A673 (cell line): ENCODE measurements at regions not wholly inside any gene's neighbourhood (a gene's known extent, or its start where the extent isn't known, plus 50 kb on each side); places are given as distances from the start of the nearest gene placed in this dataset.

Source experiments
- BruUV-seq: library from RNA; stranded (reverse); fragments of 400-500 nt; replicated peaks from 2 replicates; lab custom pipeline; 2021; lab: Mats Ljungman, UMichigan
- CTCF ChIA-PET: fragments of 300-600 bp; sonication (Branson Sonifier 250); formaldehyde crosslinking; loops from one replicate; lab custom pipeline; 2022; ENCODE audit warnings: antibody characterized with exemption; lab: Charles Lee
- POLR2A ChIA-PET: fragments of 300-600 bp; sonication (Branson Sonifier 250); formaldehyde crosslinking; loops from one replicate; lab custom pipeline; 2022; ENCODE audit warnings: antibody characterized with exemption; ENCODE audit not compliant: low non-redundant PET; lab: Charles Lee
- DNase-seq: peaks from one replicate; pipeline ENCODE4 v3.0.0-alpha.2; 2015; ENCODE audit warnings: low spot score
- H3K27ac ChIP-seq: fragments of 200-600 bp; sonication (generic); 2 replicates; pipeline ENCODE4 v1.5.1; 2016; ENCODE audit warnings: mixed run types, low read depth, mild to moderate bottlenecking, mixed read lengths, antibody characterized with exemption, low read length; ENCODE audit not compliant: poor library complexity, severe bottlenecking
- H3K27me3 ChIP-seq: fragments of 200-600 bp; sonication (generic); replicated peaks from 2 replicates; pipeline ENCODE4 v1.6.1; 2017; ENCODE audit warnings: mixed run types, low read depth, mild to moderate bottlenecking, mixed read lengths, antibody characterized with exemption, low read length; ENCODE audit not compliant: insufficient read depth, poor library complexity
- H3K36me3 ChIP-seq: fragments of 200-600 bp; sonication (generic); 2 replicates; pipeline ENCODE4 v1.6.1; 2016; ENCODE audit warnings: mixed run types, mild to moderate bottlenecking, mixed read lengths, antibody characterized with exemption, low read length; ENCODE audit not compliant: insufficient read depth, poor library complexity, severe bottlenecking
- H3K4me1 ChIP-seq: fragments of 200-600 bp; sonication (generic); 2 replicates; pipeline ENCODE4 v1.6.1; 2017; ENCODE audit warnings: mixed run types, mild to moderate bottlenecking, mixed read lengths, antibody characterized with exemption, low read length; ENCODE audit not compliant: insufficient read depth, poor library complexity, severe bottlenecking
- H3K4me3 ChIP-seq: fragments of 200-600 bp; sonication (generic); 2 replicates; pipeline ENCODE4 v1.5.1; 2016; ENCODE audit warnings: low read depth, mixed run types, mild to moderate bottlenecking, mixed read lengths, low read length; ENCODE audit not compliant: poor library complexity, severe bottlenecking
- H3K9me3 ChIP-seq: fragments of 200-600 bp; sonication (generic); 2 replicates; pipeline ENCODE4 v1.6.1; 2016; ENCODE audit warnings: mixed run types, low read depth, mild to moderate bottlenecking, mixed read lengths, antibody characterized with exemption, low read length; ENCODE audit not compliant: poor library complexity, severe bottlenecking
- EZH2 ChIP-seq: fragments of 200-600 bp; sonication (generic); IDR thresholded peaks from 2 replicates; pipeline ENCODE4 v1.6.1; 2017; ENCODE audit warnings: borderline replicate concordance, low read depth, mild to moderate bottlenecking, mixed read lengths, antibody characterized with exemption, low read length; ENCODE audit not compliant: poor library complexity, severe bottlenecking
- intact Hi-C: fragments of 100-400 bp; cut with micrococcal nuclease; formaldehyde crosslinking; loops from one replicate; pipeline ENCODE4 v1.10.0; 2022; ENCODE audit not compliant: unreplicated experiment
- TF ChIP-seq, protein P1 (sequence below): fragments of 300-800, 200-600 bp; sonication (generic); conservative IDR thresholded peaks from 2 replicates; pipeline ENCODE4 v1.5.1; 2017; ENCODE audit warnings: low read depth, mild to moderate bottlenecking, antibody characterized with exemption, low read length, moderate library complexity, mixed read lengths

DNA sequence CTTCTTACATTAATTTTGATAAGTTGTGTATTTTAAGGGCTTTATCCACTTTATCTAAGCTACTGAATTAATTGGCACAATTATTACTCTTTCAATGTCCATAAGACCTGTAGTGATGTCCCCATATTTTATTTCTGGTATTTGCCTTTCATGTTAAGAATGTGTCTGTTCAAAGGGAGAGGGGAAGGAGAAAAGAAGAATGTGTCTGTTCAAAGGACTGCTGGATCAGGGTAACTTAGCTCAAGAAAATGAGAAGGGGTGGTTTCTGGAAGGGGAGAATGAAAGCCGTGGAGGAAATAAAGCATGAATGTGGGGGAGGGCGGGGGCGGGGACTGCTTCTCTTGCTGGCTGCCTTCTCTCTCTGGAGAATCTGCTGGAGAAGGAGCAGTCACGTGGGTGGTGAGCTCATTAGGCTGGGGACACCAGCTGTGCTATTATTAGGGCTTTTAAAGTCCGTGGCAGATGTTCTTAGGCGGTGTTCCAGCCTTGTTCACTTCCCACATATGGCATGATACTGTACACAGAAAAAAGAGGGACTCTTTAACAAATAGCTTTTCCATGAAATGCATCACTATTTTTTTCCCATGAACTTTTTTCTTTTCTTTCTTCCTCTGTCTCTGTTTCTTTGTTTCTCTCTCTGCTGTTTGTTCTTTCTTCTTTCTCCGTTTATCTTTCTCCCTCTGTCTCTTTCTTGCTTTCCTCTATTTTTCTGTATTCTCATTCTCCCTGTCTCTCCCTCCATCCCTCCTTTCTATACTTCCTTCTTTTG is 63.7 kb upstream of the ULK4 start:
- POLR2A ChIA-PET = no interaction called here
- intact Hi-C loops = no loop called here
- Histone ChIP-seq H3K27me3 (no peaks in the 10 kb centered on the region), H3K27ac (peak overlapping the region; percentile 89), H3K36me3 (no peaks in the 10 kb centered on the region), H3K4me1 (peaks cover 43% of the 10 kb centered on the region), H3K4me3 (peak overlapping the region; percentile 28), H3K9me3 (no peaks in the 10 kb centered on the region)
- TF ChIP-seq EZH2 = no peak
- TF ChIP-seq, protein P1, sequence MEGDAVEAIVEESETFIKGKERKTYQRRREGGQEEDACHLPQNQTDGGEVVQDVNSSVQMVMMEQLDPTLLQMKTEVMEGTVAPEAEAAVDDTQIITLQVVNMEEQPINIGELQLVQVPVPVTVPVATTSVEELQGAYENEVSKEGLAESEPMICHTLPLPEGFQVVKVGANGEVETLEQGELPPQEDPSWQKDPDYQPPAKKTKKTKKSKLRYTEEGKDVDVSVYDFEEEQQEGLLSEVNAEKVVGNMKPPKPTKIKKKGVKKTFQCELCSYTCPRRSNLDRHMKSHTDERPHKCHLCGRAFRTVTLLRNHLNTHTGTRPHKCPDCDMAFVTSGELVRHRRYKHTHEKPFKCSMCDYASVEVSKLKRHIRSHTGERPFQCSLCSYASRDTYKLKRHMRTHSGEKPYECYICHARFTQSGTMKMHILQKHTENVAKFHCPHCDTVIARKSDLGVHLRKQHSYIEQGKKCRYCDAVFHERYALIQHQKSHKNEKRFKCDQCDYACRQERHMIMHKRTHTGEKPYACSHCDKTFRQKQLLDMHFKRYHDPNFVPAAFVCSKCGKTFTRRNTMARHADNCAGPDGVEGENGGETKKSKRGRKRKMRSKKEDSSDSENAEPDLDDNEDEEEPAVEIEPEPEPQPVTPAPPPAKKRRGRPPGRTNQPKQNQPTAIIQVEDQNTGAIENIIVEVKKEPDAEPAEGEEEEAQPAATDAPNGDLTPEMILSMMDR = no peak
- no TSS peak for BruUV-seq
- DNase-seq = peak; percentile 94
- CTCF ChIA-PET = interaction anchor here (0.6 kb wide), 1 partner anchor 92 kb away, joined by 4 read pairs; no protein-coding TSS in a partner anchor

DNA sequence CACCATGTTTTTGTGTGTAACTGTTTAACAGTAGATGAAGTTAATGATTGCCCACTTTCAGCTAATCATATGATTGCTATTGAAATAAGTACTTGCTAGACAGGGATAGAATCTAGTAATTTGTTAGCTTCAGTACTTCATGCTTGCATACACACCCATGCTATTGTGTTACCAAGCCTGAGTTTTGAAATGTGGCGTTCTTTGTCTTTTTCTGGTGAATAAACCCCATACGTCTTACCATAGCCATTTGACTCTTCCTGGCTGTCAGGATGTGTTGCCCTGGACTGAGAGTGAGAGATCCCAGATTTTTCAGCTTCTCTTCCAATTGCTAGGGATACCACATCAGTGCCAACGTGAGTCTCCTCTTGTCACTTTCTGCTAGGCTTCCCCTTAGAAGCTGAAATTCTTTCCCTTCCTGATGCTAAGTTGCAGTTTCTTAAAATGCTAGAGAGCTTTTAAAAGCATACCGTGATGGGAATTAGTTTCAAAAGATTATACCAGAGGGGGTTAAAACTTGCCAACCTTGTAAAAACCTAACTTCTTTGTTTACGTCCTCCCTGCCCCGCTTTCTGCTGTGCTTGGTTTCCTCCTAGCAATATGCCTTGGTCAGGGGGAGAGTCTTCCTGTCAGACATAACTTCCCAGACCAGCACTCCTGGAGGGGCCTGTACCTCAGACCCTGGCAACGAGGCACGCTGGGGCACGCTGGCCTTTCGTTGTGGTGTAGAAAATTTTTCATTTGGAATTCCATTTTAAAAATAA is 62.9 kb upstream of the ULK4 start:
- Histone ChIP-seq H3K27ac (peak overlapping the region; percentile 88), H3K36me3 (no peaks in the 10 kb centered on the region), H3K27me3 (no peaks in the 10 kb centered on the region), H3K9me3 (no peaks in the 10 kb centered on the region), H3K4me3 (peak overlapping the region; percentile 28), H3K4me1 (peaks cover 46% of the 10 kb centered on the region)
- BruUV-seq = no TSS peak
- TF ChIP-seq, protein P1 = no peak
- no peak for TF ChIP-seq EZH2
- ChIA-PET POLR2A (no interaction called here), CTCF (interaction anchor here (0.6 kb wide), 1 partner anchor 93 kb away, joined by 4 read pairs; no protein-coding TSS in a partner anchor)
- peak; percentile 61 for DNase-seq
- intact Hi-C loops = no loop called here

- no peaks in the 10 kb centered on the region for H3K9me3 ChIP-seq
- no peak for DNase-seq
- TF ChIP-seq, protein P1 = no peak
- TF ChIP-seq EZH2 = no peak
- no peak overlapping the region for H3K4me3 ChIP-seq
- no peaks in the 10 kb centered on the region for H3K36me3 ChIP-seq
- peaks cover 50% of the 10 kb centered on the region for H3K4me1 ChIP-seq
- H3K27me3 ChIP-seq = no peaks in the 10 kb centered on the region
- BruUV-seq = no TSS peak
- ChIA-PET CTCF (no interaction called here), POLR2A (no interaction called here)
- peak overlapping the region; percentile 88 for H3K27ac ChIP-seq
- intact Hi-C loops = no loop called here
Measured at GRCh38 chr3:42023380-42023779, 61.5 kb upstream of the ULK4 start.
